Ishikawa (cell line): ENCODE measurements at regions not wholly inside any gene's neighbourhood (a gene's known extent, or its start where the extent isn't known, plus 50 kb on each side); places are given as distances from the start of the nearest gene placed in this dataset.

ENCODE experiments used
- CEBPB ChIP-seq: IDR thresholded peaks from 2 replicates; pipeline ENCODE4 v1.6.1; 2012
- CREB1 ChIP-seq: IDR thresholded peaks from 2 replicates; pipeline ENCODE4 v1.6.1; 2012; ENCODE audit warnings: low read depth
- EGR1 ChIP-seq: IDR thresholded peaks from 2 replicates; pipeline ENCODE4 v1.6.1; 2012
- EP300 ChIP-seq: IDR thresholded peaks from 2 replicates; pipeline ENCODE4 v1.6.1; 2012; ENCODE audit warnings: borderline replicate concordance
- FOXM1 ChIP-seq: IDR thresholded peaks from 2 replicates; pipeline ENCODE4 v1.6.1; 2012; ENCODE audit warnings: low read depth, borderline replicate concordance
- NFIC ChIP-seq: IDR thresholded peaks from 2 replicates; pipeline ENCODE4 v1.6.1; 2012
- RAD21 ChIP-seq: IDR thresholded peaks from 2 replicates; pipeline ENCODE4 v1.6.1; 2012; ENCODE audit warnings: low read depth
- REST ChIP-seq: IDR thresholded peaks from 2 replicates; pipeline ENCODE4 v1.6.1; 2012; ENCODE audit warnings: low read depth, mild to moderate bottlenecking
- TAF1 ChIP-seq: IDR thresholded peaks from 2 replicates; pipeline ENCODE4 v1.6.1; 2012; ENCODE audit warnings: low read depth, mild to moderate bottlenecking
- TCF12 ChIP-seq: IDR thresholded peaks from 2 replicates; pipeline ENCODE4 v1.6.1; 2012; ENCODE audit warnings: low read depth
- TEAD4 ChIP-seq: IDR thresholded peaks from 2 replicates; pipeline ENCODE4 v1.6.1; 2012
- YY1 ChIP-seq: IDR thresholded peaks from 2 replicates; pipeline ENCODE4 v1.6.1; 2012; ENCODE audit warnings: low read depth
- ZBTB7A ChIP-seq: IDR thresholded peaks from 2 replicates; pipeline ENCODE4 v1.6.1; 2012; ENCODE audit warnings: low read depth
- TF ChIP-seq, protein P1 (sequence below): IDR thresholded peaks from 2 replicates; pipeline ENCODE4 v1.6.1; 2012
- TF ChIP-seq, protein P2 (sequence below): IDR thresholded peaks from 2 replicates; pipeline ENCODE4 v1.6.1; 2012

DNA sequence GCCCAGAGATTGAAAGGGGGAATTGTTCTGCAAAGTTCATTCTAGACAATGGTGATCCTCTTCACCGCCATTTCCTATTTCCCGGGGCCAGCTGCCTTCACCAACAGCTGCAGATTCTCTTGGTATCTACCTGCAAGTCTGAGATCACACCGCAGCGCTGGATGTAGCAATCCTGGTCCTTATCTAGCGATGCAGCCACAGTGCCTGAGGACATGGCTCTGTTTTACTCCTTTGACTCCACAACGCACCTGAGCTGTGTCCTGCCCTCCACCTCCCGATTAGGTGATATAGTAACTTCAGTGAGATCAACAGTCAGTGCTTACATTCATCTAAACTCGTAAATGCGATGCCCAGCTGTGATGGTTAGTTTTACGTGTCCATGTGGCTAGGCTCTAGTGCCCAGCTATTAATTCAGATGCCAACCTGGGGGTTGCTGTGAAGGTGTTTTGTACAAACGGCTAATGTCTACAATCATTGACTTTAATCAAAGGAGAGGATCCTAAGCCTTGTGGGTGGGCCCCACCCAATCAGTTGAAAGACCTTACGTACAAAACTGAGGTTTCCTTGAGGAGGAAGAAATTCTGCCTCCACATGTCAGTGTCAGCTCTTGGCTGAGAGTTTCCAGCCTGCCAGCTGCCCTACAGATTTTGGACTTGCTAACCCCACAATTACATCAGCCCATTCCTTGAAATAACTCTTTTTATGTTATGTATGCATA is 189.8 kb downstream of the SH3BP4 start:
- TF ChIP-seq REST = no peak
- no peak for TF ChIP-seq EP300
- no peak for TF ChIP-seq FOXM1
- TF ChIP-seq YY1 = no peak
- TF ChIP-seq, protein P1, sequence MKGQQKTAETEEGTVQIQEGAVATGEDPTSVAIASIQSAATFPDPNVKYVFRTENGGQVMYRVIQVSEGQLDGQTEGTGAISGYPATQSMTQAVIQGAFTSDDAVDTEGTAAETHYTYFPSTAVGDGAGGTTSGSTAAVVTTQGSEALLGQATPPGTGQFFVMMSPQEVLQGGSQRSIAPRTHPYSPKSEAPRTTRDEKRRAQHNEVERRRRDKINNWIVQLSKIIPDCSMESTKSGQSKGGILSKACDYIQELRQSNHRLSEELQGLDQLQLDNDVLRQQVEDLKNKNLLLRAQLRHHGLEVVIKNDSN = no peak
- no peak for TF ChIP-seq RAD21
- TF ChIP-seq NFIC = no peak
- no peak for TF ChIP-seq TEAD4
- TF ChIP-seq ZBTB7A = no peak
- TF ChIP-seq, protein P2, sequence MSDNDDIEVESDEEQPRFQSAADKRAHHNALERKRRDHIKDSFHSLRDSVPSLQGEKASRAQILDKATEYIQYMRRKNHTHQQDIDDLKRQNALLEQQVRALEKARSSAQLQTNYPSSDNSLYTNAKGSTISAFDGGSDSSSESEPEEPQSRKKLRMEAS = no peak
- TF ChIP-seq EGR1 = no peak
- TF ChIP-seq TAF1 = no peak
- TF ChIP-seq CEBPB = no peak
- no peak for TF ChIP-seq CREB1
- no peak for TF ChIP-seq TCF12

GRCh38 chr2:235142601-235143000 is 190.8 kb downstream of the SH3BP4 start:
- TF ChIP-seq, protein P1 = no peak
- TF ChIP-seq EP300 = no peak
- no peak for TF ChIP-seq ZBTB7A
- no peak for TF ChIP-seq CEBPB

- TF ChIP-seq, protein P2 = no peak
- TF ChIP-seq CEBPB (no peak), EGR1 (no peak), TEAD4 (no peak), YY1 (no peak), ZBTB7A (no peak), TAF1 (no peak), EP300 (no peak), TCF12 (no peak), CREB1 (no peak), NFIC (no peak), REST (no peak), FOXM1 (no peak), RAD21 (no peak)
- TF ChIP-seq, protein P1 = no peak
These were observed 192.0 kb downstream of the SH3BP4 start for GRCh38 chr2:235143789-235144188.

- no peak for TF ChIP-seq FOXM1
- TF ChIP-seq REST = no peak
- no peak for TF ChIP-seq CEBPB
- TF ChIP-seq, protein P2 = no peak
- no peak for TF ChIP-seq EGR1
- TF ChIP-seq NFIC = no peak
- TF ChIP-seq TEAD4 = no peak
These were observed 192.5 kb downstream of the SH3BP4 start for GRCh38 chr2:235144291-235144690.
